GM18517 (cell line): ENCODE measurements at regions not wholly inside any gene's neighbourhood (a gene's known extent, or its start where the extent isn't known, plus 50 kb on each side); places are given as distances from the start of the nearest gene placed in this dataset.
"Not testable (repeated sequence)": the region's sequence is repeated elsewhere in the genome, so short reads cannot be mapped to it uniquely, and the experiment has no call there.

Source experiments
- ATAC-seq: cut with Tn5 transposase; IDR thresholded peaks from one replicate; pipeline ENCODE4 v1.9.1; 2021; ENCODE audit warnings: mild to moderate bottlenecking, moderate library complexity; ENCODE audit not compliant: unreplicated experiment

- no peak for ATAC-seq
Measured at GRCh38 chr7:67463983-67464382, 467.4 kb downstream of the TYW1 start.

GRCh38 chr7:67466109-67466508, 469.5 kb downstream of the TYW1 start:
- ATAC-seq, result no peak

GRCh38 chr7:67470256-67470751, 473.7 kb downstream of the TYW1 start:
- no peak for ATAC-seq

GRCh38 chr7:67475293-67475692, 478.7 kb downstream of the TYW1 start:
- no peak for ATAC-seq

GRCh38 chr7:67478066-67478465, 481.4 kb downstream of the TYW1 start:
- no peak for ATAC-seq

GRCh38 chr7:67484244-67484751, 487.7 kb downstream of the TYW1 start:
- no peak for ATAC-seq

GRCh38 chr7:67486401-67486800, 489.8 kb downstream of the TYW1 start:
- no peak for ATAC-seq

- ATAC-seq, result no peak
Measured at GRCh38 chr7:67487316-67487715, 490.7 kb downstream of the TYW1 start.

GRCh38 chr7:67489881-67490280, 493.2 kb downstream of the TYW1 start:
- no peak for ATAC-seq

- no peak for ATAC-seq
Measured at GRCh38 chr7:67493366-67493765, 496.7 kb downstream of the TYW1 start.

GRCh38 chr7:67496589-67496988, 500.0 kb downstream of the TYW1 start:
- no peak for ATAC-seq

- not testable (repeated sequence) for ATAC-seq
Measured at GRCh38 chr7:67497914-67498313, 501.3 kb downstream of the TYW1 start.

- ATAC-seq, result no peak
Measured at GRCh38 chr7:67502929-67503328, 506.3 kb downstream of the TYW1 start.

- ATAC-seq, result no peak
Measured at GRCh38 chr7:67505449-67505848, 508.8 kb downstream of the TYW1 start.

- ATAC-seq, result no peak
Measured at GRCh38 chr7:67512481-67512880, 515.8 kb downstream of the TYW1 start.

GRCh38 chr7:67518580-67518979, 521.9 kb downstream of the TYW1 start:
- no peak for ATAC-seq

GRCh38 chr7:67519171-67519570, 522.5 kb downstream of the TYW1 start:
- no peak for ATAC-seq

- no peak for ATAC-seq
Measured at GRCh38 chr7:67522504-67522903, 525.9 kb downstream of the TYW1 start.

- ATAC-seq, result no peak
Measured at GRCh38 chr7:67523713-67524112, 527.1 kb downstream of the TYW1 start.

- ATAC-seq, result no peak
Measured at GRCh38 chr7:67525588-67525987, 529.0 kb downstream of the TYW1 start.

GRCh38 chr7:67535241-67535989, 538.8 kb downstream of the TYW1 start:
- no peak for ATAC-seq

GRCh38 chr7:67542916-67543315, 546.3 kb downstream of the TYW1 start:
- ATAC-seq, result no peak
